GM18505 (cell line): ENCODE measurements at regions not wholly inside any gene's neighbourhood (a gene's known extent, or its start where the extent isn't known, plus 50 kb on each side); places are given as distances from the start of the nearest gene placed in this dataset.

Experiments used
- ATAC-seq: cut with Tn5 transposase; IDR thresholded peaks from one replicate; pipeline ENCODE4 v1.9.1; 2021; ENCODE audit not compliant: unreplicated experiment
- POLR2A ChIP-seq: IDR thresholded peaks from 4 replicates; pipeline ENCODE4 v1.6.1; 2011; ENCODE audit warnings: borderline replicate concordance; ENCODE audit not compliant: insufficient read depth, insufficient read length; ENCODE audit errors: extremely low read depth

DNA sequence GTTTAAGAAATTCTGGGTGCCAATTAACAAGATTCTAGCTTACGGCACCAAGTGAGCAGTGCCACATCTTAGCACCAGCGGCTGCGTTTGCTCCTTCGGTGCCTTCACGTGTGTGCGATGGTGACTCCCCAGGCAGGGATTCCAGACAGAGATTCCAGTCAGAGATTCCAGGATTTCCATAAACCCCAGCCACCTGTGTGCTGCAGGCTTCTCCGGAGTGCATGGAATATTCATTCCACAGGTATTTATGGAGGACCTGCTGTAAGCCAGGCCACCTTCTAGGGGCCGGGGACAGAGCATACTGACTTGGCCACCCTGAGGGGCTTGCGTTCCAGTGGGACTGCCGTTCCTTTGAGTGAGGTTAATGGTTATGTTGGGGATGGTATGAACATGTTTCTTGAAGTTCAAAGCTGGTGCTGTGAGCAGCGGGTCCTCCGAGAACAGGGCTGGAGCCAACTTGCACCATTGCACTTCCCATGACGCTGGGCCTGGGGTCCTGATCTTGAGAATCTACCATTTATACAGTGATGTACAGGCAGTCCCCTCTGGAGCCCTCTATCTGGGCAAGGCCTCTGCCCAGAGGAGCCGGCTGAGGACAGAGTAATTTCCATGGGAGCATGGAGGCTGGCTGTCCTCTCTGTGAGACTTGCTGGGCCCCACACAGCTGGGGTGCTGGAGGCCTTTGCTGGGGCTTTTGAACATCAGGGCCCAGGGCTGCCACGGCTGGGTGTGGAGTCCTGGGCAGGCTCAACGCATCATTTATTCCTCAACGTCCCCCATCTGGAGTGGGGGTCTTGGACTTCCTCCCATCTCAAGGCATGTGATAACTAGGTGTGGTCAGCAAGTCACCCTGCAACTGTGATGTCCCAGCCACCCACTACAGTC is 58.8 kb upstream of the AJAP1 start:
- no peak for TF ChIP-seq POLR2A
- ATAC-seq: no peak

DNA sequence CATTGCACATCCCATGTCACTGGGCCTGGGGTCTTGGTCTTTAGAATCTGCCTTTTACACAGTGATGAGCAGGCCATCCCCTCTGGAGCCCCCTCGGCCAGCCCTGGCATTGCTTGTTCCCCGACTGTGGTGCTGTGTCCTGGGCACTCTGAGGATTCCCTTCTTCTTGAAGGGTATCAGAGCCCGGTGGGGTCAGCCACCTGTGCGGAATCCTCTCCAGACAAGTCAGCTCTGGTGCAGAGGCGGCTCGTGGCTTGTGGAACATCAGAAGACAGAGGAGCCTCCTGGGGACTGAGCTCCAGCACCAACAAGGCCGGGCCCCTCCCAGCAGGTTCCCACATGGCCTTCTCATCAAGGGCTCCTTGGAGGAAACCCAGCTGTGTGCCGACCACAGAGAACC is 57.9 kb upstream of the AJAP1 start:
- no peak for TF ChIP-seq POLR2A

DNA sequence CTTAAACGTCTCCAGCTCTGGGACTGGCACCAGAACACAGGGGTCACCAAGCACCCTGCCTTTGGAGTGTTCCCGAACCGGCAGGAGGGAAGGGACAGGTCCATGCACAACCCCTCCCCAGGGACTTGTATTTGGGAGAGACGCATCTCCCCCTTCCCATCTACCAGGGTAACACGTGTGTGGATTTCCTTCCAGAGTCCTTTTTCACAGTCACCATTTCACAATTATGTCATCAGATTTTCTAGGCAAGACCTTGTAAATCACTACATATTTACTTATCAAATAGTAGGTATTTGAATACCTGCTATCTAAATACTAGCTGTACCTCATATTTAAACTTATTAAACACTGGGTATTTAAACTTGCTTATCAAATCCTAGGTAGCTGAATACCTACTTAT is 57.4 kb upstream of the AJAP1 start:
- ATAC-seq: no peak

More for the DNA sequence above, 57.9 kb upstream of the AJAP1 start:
- ATAC-seq: no peak

DNA sequence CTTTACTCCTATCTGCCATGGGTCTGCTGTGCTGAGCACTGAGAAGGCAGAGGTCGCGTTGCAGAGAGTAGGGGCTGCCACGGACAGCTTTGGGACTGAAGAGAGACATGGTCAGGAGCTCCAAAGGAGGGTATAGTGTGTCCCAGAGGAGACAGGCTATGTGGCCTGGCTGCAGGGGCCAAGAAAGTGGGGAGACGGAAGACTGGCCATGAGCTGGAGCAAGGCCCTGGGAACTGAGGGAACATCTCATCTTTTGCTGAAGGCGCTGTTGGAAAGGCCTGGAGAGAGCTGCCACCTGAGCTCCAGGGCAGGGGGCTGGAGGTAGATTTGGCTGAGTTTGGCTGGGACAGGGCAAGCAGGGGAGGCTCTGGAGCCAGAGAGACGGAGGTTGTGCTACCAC is 55.8 kb upstream of the AJAP1 start:
- no peak for TF ChIP-seq POLR2A
- ATAC-seq: no peak

More for the DNA sequence above, 57.4 kb upstream of the AJAP1 start:
- TF ChIP-seq POLR2A: no peak

DNA sequence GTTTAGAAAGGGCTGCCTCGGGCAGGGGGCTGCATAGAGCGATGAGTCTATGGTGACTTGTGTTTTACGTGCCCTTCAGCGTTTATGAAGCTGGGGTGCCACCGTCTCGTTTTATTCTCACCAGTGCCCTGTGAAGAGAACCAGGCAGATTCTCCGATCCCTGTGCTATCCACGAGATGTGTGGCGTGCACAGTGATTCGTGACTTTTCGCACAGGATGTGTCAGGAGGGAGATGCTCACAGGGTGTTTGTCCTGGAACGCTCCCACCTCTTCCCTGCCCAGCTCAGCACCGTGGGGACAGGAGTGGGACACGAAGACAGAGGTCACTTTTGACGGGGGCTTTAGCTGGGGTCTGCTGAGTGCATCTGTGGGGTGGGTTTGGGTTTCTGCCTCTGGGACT is 54.9 kb upstream of the AJAP1 start:
- ATAC-seq: no peak
- TF ChIP-seq POLR2A: no peak

DNA sequence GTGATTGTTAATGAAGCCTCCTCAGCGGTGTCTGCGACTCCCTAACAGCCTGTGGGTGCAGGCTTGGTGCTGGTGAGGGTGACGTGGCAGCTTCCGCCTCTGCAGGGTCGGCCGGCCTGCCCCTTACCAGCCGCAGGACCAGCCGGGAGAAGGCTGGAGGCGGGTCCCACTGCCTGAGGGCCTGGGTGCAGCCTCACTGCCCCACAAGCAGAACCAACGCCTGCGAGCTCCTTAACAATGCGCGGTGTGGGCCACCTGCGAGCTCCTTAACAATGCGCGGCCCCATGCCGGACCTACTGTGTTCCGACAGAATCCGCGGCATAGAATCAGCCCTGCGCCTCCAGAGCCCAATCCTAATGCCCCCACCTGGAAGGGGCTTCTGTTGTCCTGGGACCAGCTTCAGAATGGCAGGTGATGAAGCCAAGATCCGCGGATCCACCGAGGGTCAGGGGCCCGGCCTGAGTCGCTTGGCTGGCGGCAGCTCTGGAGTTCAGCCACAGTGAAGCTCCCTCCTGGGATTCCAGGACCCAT is 54.4 kb upstream of the AJAP1 start:
- no peak for TF ChIP-seq POLR2A
- ATAC-seq: no peak

DNA sequence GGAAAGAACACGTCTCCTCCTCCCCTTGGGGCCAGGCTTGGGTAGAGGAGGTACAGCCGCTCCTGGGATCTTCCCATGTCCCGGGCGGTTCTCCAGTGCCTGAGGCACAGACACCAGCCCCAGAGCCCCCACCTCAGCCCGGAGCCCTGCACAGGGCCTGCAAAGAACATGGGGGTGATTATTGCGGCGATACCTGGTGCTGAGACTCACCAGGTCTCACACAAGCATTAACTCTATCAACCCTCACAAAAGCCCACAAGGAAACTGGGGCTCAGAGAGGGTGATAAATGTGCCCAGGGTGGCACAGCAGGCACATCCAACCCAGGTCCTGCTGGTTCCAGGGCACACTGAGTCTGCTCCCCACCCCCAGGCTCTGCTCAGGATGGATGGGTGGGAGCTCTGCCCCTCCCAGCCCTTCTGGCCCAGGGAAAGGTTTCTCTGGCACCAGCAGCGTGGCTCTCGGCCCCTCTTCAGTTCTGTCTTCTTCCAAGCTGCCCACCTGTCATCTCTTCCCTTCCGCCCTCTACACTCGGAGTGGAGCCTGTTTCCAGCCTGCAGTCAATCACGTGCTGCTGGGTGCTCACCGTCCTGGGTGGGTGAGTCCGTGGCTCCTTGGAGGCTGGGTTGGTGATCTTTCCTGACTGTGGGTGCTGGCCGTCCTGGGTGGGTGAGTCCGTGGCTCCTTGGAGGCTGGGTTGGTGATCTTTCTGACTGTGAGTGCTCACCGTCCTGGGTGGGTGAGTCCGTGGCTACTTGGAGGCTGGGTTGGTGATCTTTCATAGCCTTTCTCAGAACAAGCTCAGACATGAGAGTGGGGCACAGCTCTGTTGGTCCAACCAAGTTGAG is 53.6 kb upstream of the AJAP1 start:
- ATAC-seq: no peak
- TF ChIP-seq POLR2A: no peak

DNA sequence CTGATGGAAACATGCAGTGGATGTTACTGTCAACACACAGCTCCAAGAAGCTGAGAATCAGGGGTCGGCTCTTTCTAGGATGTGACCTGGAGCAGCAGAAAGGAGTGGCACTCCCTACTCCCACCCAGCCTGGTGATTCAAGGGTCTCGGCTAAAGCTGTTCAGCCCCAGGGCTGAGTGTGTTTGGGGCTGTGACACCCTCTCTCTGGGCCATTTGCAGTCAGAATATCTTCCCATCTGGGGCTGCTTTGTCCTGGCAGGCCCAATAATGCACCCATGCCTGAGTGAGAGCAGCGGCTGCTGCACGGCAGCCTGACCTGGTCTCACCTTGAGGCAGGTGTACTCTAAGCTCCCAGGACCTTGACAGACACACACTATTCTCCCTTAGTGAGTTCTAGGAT is 52.5 kb upstream of the AJAP1 start:
- no peak for ATAC-seq
- TF ChIP-seq POLR2A: no peak

DNA sequence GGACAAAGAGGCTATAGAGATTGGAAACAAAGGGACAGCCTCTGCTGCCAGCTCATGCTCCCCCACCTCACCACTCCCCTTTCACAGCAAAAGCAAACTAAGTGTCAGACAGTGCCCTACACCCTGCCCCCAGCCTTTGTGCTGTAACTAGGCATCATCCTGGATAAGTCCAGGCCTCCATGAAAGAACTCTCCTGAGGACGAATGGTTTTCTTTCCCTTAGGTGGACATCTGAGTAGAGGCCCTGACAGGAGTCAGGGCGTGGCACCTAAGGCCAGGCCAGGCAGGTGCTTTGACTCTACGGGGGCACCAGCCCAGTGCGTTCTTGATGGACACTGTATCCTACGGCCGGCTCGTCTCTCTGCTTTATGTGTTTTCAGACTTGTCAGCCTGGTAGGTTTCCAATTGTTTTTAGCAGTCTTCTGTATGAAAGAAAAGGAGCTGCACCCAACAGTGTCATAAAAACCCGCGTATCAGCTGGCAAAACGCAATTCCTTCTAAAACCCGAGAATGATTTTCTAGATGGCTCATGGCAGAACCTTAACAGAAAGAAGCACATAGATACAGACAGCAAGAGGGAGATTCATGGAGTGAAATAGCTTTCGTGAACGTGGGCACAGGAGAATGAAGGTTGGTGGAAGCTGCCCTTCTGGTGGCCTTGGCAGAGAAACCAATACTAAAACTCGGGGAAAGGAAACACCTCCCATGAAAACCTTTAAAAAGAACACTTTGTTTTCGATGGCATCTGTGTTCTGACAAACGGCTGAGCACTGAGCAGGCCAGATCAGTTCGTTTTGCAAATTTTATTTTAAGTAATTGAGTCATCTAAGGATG is 51.7 kb upstream of the AJAP1 start:
- ATAC-seq: no peak
- no peak for TF ChIP-seq POLR2A

DNA sequence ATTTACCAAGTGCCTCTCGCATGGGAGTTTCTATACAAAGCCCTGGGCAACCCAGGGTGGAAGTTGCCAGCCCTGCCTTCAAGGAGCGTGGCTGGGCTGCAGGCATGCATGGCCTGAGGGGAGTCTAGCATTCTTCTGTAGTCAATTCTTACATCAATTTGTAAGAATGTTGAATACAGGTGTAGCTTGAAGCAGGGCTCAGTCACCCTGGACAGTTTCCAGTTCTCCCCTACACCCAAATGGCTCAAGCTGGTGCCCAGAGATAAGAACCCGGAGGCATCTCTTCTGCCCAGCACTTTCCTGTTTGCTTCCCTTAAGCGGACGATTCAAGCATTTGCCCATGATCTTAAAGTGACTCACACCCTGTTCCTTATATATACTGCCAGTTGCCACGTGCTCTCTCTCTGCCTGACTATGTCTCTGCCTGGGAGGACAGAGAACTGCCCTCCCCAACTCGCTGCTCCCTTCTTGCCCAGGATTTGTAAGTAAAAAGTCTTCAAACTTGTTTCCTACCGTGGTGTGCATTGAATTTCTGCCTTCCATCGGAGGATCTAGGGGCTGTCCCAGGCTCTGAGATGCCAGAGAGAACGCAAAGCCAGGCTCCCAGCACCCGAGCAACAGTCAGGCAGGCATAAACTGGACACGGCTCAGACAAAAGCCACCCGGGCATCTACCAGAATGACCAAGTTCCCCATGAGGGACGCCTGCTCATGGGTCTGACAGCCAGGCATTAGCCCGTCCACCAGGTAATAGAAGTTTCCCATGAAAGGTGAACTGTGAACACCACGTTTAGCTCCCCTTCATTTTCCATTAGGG is 50.9 kb upstream of the AJAP1 start:
- ATAC-seq: no peak
- TF ChIP-seq POLR2A: no peak
